ENCODE measurements at regions not wholly inside any gene's neighbourhood (a gene's known extent, or its start where the extent isn't known, plus 50 kb on each side); places are given as distances from the start of the nearest gene placed in this dataset.

DNA sequence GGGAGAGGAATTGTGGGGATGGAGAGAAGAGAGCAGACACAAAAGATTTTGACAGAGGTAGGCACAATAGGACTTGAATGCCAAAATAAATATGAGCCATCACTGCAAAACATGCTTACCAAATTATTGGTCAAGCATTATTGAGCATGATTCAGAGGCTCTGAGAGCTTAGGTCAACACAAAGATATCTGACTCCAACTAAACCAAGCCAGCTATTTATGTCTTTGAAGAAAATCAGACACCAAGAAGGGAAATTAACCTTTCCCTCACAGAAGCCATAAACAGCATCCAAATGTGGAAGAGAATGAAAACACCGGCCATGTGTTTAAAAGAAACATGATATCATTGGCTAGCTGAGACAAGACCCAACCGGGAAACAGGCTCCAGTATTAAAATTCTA is 323.2 kb downstream of the RAB28 start:
- no peaks in the 10 kb centered on the region for H3K4me1 ChIP-seq (ENCODE audit: control insufficient read depth in 1 of 2, insufficient read depth in 2 of 2, low read depth in 1 of 2, low read length in 1 of 2)
- H3K27me3 ChIP-seq (ENCODE audit: insufficient read depth) = no peaks in the 10 kb centered on the region
- no peaks in the 10 kb centered on the region for H4K20me1 ChIP-seq (ENCODE audit: insufficient read depth)
- H3K27ac ChIP-seq (ENCODE audit: low read depth in 2 of 2, low read length in 1 of 2) = no peak overlapping the region
- no peak overlapping the region for H2AFZ ChIP-seq (ENCODE audit: low read depth)
- no peaks in the 10 kb centered on the region for H3K36me3 ChIP-seq (replicated peaks in 1 of 2; ENCODE audit: control insufficient read depth in 1 of 2, insufficient read depth in 2 of 2, low read length in 1 of 2)
- no peak overlapping the region for H3K9ac ChIP-seq
- no peak for TF ChIP-seq NRF1 (IDR thresholded peaks at IDR 0.05; ENCODE audit: low read depth, low read length)
- no peak for TF ChIP-seq JUND (IDR thresholded peaks at IDR 0.05)
- TF ChIP-seq, protein P1, sequence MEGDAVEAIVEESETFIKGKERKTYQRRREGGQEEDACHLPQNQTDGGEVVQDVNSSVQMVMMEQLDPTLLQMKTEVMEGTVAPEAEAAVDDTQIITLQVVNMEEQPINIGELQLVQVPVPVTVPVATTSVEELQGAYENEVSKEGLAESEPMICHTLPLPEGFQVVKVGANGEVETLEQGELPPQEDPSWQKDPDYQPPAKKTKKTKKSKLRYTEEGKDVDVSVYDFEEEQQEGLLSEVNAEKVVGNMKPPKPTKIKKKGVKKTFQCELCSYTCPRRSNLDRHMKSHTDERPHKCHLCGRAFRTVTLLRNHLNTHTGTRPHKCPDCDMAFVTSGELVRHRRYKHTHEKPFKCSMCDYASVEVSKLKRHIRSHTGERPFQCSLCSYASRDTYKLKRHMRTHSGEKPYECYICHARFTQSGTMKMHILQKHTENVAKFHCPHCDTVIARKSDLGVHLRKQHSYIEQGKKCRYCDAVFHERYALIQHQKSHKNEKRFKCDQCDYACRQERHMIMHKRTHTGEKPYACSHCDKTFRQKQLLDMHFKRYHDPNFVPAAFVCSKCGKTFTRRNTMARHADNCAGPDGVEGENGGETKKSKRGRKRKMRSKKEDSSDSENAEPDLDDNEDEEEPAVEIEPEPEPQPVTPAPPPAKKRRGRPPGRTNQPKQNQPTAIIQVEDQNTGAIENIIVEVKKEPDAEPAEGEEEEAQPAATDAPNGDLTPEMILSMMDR (IDR thresholded peaks at IDR 0.05) = no peak
- no peak for TF ChIP-seq MXI1 (IDR thresholded peaks at IDR 0.05; ENCODE audit: low read depth, low read length)
- no peak for TF ChIP-seq GABPA (IDR thresholded peaks at IDR 0.05; ENCODE audit: low read depth)
- no peak for TF ChIP-seq RAD21 (IDR thresholded peaks at IDR 0.05; ENCODE audit: low read length)
- TF ChIP-seq, protein P2, sequence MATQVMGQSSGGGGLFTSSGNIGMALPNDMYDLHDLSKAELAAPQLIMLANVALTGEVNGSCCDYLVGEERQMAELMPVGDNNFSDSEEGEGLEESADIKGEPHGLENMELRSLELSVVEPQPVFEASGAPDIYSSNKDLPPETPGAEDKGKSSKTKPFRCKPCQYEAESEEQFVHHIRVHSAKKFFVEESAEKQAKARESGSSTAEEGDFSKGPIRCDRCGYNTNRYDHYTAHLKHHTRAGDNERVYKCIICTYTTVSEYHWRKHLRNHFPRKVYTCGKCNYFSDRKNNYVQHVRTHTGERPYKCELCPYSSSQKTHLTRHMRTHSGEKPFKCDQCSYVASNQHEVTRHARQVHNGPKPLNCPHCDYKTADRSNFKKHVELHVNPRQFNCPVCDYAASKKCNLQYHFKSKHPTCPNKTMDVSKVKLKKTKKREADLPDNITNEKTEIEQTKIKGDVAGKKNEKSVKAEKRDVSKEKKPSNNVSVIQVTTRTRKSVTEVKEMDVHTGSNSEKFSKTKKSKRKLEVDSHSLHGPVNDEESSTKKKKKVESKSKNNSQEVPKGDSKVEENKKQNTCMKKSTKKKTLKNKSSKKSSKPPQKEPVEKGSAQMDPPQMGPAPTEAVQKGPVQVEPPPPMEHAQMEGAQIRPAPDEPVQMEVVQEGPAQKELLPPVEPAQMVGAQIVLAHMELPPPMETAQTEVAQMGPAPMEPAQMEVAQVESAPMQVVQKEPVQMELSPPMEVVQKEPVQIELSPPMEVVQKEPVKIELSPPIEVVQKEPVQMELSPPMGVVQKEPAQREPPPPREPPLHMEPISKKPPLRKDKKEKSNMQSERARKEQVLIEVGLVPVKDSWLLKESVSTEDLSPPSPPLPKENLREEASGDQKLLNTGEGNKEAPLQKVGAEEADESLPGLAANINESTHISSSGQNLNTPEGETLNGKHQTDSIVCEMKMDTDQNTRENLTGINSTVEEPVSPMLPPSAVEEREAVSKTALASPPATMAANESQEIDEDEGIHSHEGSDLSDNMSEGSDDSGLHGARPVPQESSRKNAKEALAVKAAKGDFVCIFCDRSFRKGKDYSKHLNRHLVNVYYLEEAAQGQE (IDR thresholded peaks at IDR 0.05; ENCODE audit: low read depth, low read length) = no peak
- no peak for TF ChIP-seq SIN3A (IDR thresholded peaks at IDR 0.05; ENCODE audit: borderline replicate concordance, low read depth, low read length)
- no peak for TF ChIP-seq ELF1 (IDR thresholded peaks at IDR 0.05)
- TF ChIP-seq YY1 (IDR thresholded peaks at IDR 0.05; ENCODE audit: low read depth) = no peak
- no peak for TF ChIP-seq SMC3 (IDR thresholded peaks at IDR 0.05; ENCODE audit: low read depth, low read length)
- TF ChIP-seq POLR2AphosphoS5 (IDR thresholded peaks at IDR 0.05; ENCODE audit: low read depth, low read length) = no peak
- TF ChIP-seq TCF12 (IDR thresholded peaks at IDR 0.05) = no peak
- no peak for TF ChIP-seq RFX5 (IDR thresholded peaks at IDR 0.05; ENCODE audit: low read length)
- ChIA-PET CTCF (no interaction called here), POLR2A (no interaction called here)
- no peaks in the 10 kb centered on the region for H3K79me2 ChIP-seq (ENCODE audit: insufficient read depth)
- no peaks in the 10 kb centered on the region for H3K9me2 ChIP-seq
- no peaks in the 10 kb centered on the region for H3F3A ChIP-seq (replicated peaks; ENCODE audit: insufficient read depth)
- no peak overlapping the region for H3K4me3 ChIP-seq (ENCODE audit: low read depth in 2 of 2, low read length in 1 of 2)
- no peaks in the 10 kb centered on the region for H3K9me3 ChIP-seq
- WGBS (ENCODE audit: low lambda C conversion rate) = 27% methylated on average over 2 of the region's 2 CpGs
- no peak overlapping the region for H3K4me2 ChIP-seq
- no peak for DNase-seq

DNA sequence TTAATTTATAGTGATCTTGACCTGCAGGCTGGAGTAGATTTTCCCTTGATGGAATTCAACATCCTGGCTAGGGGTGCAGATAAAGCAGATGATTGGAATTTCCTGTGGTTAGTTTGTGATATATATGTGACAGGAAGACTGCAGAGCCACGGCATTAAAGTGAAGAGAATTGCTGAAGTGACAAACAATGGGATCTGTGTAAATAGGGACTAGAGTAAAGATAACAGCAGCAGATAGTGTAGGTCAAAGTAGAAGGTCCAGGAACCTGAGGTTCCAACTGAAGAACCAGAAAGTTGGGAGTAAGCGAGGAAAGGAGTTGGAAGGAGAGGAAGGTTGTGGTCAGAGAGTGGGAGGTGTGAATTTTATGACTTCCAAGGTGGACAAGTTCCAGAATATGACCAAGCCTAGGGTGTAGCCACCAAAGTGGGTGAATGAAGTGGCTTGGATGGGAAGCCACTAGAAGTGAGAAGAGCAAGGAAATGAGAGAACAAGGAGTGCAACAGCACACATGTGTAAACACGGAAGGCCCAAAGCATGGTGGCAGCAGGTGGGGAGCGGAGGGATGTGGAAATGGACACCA is 325.0 kb downstream of the RAB28 start:
- H3K36me3 ChIP-seq (replicated peaks in 1 of 2; ENCODE audit: control insufficient read depth in 1 of 2, insufficient read depth in 2 of 2, low read length in 1 of 2) = no peaks in the 10 kb centered on the region
- H3K79me2 ChIP-seq (ENCODE audit: insufficient read depth) = no peaks in the 10 kb centered on the region
- H3K27me3 ChIP-seq (ENCODE audit: insufficient read depth) = no peaks in the 10 kb centered on the region
- H3K4me1 ChIP-seq (ENCODE audit: control insufficient read depth in 1 of 2, insufficient read depth in 2 of 2, low read depth in 1 of 2, low read length in 1 of 2) = no peaks in the 10 kb centered on the region
- H3K4me3 ChIP-seq (ENCODE audit: low read depth in 2 of 2, low read length in 1 of 2) = no peak overlapping the region
- H3K9me3 ChIP-seq = no peaks in the 10 kb centered on the region
- H3F3A ChIP-seq (replicated peaks; ENCODE audit: insufficient read depth) = no peaks in the 10 kb centered on the region
- no peaks in the 10 kb centered on the region for H3K9me2 ChIP-seq
- no peak overlapping the region for H3K9ac ChIP-seq
- H4K20me1 ChIP-seq (ENCODE audit: insufficient read depth) = no peaks in the 10 kb centered on the region
- CTCF ChIA-PET = no interaction called here
- POLR2A ChIA-PET = no interaction called here
- WGBS (ENCODE audit: low lambda C conversion rate) = 33% methylated on average over 4 of the region's 4 CpGs
- no peak overlapping the region for H3K4me2 ChIP-seq
- H3K27ac ChIP-seq (ENCODE audit: low read depth in 2 of 2, low read length in 1 of 2) = no peak overlapping the region
- no peak for DNase-seq
- H2AFZ ChIP-seq (ENCODE audit: low read depth) = no peak overlapping the region
- TF ChIP-seq, protein P3, sequence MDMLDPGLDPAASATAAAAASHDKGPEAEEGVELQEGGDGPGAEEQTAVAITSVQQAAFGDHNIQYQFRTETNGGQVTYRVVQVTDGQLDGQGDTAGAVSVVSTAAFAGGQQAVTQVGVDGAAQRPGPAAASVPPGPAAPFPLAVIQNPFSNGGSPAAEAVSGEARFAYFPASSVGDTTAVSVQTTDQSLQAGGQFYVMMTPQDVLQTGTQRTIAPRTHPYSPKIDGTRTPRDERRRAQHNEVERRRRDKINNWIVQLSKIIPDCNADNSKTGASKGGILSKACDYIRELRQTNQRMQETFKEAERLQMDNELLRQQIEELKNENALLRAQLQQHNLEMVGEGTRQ (IDR thresholded peaks at IDR 0.05; ENCODE audit: borderline replicate concordance, low read depth, low read length) = no peak
- TF ChIP-seq ELF1 (IDR thresholded peaks at IDR 0.05) = no peak
- no peak for TF ChIP-seq TCF12 (IDR thresholded peaks at IDR 0.05)
- TF ChIP-seq, protein P4, sequence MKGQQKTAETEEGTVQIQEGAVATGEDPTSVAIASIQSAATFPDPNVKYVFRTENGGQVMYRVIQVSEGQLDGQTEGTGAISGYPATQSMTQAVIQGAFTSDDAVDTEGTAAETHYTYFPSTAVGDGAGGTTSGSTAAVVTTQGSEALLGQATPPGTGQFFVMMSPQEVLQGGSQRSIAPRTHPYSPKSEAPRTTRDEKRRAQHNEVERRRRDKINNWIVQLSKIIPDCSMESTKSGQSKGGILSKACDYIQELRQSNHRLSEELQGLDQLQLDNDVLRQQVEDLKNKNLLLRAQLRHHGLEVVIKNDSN (IDR thresholded peaks at IDR 0.05; ENCODE audit: borderline replicate concordance, low read depth) = no peak
- TF ChIP-seq FOSL2 (IDR thresholded peaks at IDR 0.05; ENCODE audit: borderline replicate concordance, low read depth) = no peak
- no peak for TF ChIP-seq GABPA (IDR thresholded peaks at IDR 0.05; ENCODE audit: low read depth)
- no peak for TF ChIP-seq TAF1 (IDR thresholded peaks at IDR 0.05; ENCODE audit: borderline replicate concordance, low read depth, low read length)
- TF ChIP-seq NFIC (IDR thresholded peaks at IDR 0.05; ENCODE audit: borderline replicate concordance) = no peak
- TF ChIP-seq RAD21 (IDR thresholded peaks at IDR 0.05; ENCODE audit: low read length) = no peak
- TF ChIP-seq, protein P5, sequence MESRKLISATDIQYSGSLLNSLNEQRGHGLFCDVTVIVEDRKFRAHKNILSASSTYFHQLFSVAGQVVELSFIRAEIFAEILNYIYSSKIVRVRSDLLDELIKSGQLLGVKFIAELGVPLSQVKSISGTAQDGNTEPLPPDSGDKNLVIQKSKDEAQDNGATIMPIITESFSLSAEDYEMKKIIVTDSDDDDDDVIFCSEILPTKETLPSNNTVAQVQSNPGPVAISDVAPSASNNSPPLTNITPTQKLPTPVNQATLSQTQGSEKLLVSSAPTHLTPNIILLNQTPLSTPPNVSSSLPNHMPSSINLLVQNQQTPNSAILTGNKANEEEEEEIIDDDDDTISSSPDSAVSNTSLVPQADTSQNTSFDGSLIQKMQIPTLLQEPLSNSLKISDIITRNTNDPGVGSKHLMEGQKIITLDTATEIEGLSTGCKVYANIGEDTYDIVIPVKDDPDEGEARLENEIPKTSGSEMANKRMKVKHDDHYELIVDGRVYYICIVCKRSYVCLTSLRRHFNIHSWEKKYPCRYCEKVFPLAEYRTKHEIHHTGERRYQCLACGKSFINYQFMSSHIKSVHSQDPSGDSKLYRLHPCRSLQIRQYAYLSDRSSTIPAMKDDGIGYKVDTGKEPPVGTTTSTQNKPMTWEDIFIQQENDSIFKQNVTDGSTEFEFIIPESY (IDR thresholded peaks at IDR 0.05; ENCODE audit: borderline replicate concordance, low read depth) = no peak
- TF ChIP-seq CHD2 (IDR thresholded peaks at IDR 0.05; ENCODE audit: low read length, partially characterized antibody) = no peak
